ENCODE measurements at regions not wholly inside any gene's neighbourhood (a gene's known extent, or its start where the extent isn't known, plus 50 kb on each side); places are given as distances from the start of the nearest gene placed in this dataset.
"Not testable (repeated sequence)": the region's sequence is repeated elsewhere in the genome, so short reads cannot be mapped to it uniquely, and the experiment has no call there.

DNA sequence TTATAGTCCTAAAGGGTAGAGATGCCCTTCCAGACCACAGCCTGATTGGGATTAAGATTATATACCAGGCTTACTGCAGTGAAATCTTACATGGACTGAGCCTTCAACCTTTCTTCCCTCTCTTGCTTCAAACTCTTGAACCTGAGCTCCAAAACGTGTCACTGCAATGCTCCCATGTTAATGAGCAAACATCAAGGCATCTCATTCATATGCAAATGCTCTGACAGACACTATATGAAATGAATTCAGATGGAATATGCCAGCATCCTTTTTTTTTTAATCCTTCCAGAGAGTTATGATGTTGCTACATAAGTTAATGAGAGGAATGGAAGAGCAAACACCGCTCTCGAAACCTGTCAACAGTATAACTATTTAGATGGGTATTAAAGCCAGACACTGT lies 611.9 kb upstream of the CDH11 start:
- no peak for DNase-seq (ENCODE audit: low read depth in 2 of 2)

GRCh38 chr16:65731833-65732232 lies 610.0 kb upstream of the CDH11 start:
- DNase-seq (ENCODE audit: low read depth in 2 of 2) = no peak

DNA sequence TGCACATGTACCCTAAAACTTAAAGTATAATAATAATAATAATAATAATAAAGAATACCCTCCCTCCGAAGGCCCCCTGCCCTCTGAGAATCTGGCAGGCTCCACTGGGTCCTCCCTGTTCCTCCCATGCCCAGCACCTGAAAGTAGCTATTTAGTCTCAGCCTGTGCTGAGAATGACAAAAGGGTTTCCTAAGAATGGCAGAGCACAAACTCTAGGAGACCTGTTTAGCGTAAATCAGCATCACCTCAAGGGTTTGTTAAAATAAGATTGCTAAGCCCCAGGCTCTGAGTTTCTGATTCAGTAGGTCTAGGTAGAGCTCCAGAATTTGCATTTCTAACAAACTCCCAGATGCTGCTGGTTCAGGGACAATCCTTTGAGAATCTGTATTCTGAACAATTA lies 606.8 kb upstream of the CDH11 start:
- DNase-seq (ENCODE audit: low read depth in 2 of 2) = no peak

- no peak for DNase-seq (ENCODE audit: low read depth in 2 of 2)
These were observed 606.3 kb upstream of the CDH11 start for GRCh38 chr16:65728167-65728566.

DNA sequence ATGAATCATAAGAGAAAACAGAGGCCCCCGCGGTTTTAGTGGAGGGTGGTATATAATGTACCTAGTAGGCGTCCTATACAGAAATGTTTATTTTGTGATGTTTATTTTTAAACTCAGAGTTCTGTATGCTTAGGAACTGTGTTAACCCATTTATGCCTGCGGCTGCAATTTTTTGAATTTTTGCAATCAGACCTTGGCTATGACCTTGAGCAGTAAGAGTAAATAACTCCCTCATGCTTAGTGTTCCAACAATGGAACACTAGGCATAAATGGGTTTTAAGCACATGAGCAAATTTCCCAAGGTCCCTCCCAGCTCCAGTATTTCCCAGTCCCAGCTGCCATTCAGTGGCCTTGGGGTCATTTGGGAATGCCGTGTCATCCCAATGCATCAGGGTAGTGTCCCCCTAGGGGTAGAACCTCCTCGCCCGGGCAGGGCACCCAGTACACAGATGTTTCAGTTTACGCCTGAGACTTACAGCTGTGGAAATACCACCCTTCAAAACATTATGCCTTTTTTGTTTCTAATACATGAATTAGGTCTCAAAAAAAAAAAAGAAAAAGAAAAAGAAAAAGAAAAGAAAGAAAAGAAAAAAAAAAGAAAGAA lies 605.8 kb upstream of the CDH11 start:
- DNase-seq (ENCODE audit: low read depth in 2 of 2) = no peak

GRCh38 chr16:65725156-65725845 lies 603.4 kb upstream of the CDH11 start:
- no peak for DNase-seq (ENCODE audit: low read depth in 2 of 2)

- no peak for DNase-seq (ENCODE audit: low read depth in 2 of 2)
These were observed 600.6 kb upstream of the CDH11 start for GRCh38 chr16:65722429-65722828.

GRCh38 chr16:65717846-65718245 lies 596.0 kb upstream of the CDH11 start:
- DNase-seq (ENCODE audit: low read depth in 2 of 2) = no peak

- DNase-seq (ENCODE audit: low read depth in 2 of 2) = no peak
These were observed 595.2 kb upstream of the CDH11 start for GRCh38 chr16:65716737-65717700.

DNA sequence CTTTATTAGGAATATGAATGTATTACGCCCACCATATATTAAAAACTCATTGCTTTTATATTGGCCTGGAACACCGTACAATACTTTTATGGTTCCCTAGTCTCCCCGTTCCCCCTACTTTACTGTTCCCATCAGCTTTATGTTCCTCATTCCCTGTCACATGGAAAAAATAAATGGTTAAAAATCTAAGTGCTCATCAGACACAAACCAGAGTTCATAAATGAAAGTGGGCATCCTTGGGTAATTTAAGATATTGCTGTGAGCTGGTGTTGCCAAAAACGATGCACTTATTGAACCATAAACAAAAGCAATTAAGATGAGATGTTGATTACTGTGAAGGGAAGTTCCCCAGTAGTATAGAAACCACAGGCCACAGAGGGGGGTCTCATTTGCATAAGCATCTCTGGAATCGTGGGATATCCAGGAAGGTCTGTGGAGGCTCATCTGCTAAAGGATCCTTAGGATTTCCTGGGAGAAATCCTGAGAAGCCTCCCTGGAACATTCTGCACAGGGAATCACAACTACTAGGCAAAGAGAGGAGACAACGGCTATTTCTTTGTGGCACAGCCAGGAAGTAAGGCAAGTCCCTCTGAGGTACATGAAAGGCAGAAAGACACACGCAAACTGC lies 591.4 kb upstream of the CDH11 start:
- no peak for DNase-seq (ENCODE audit: low read depth in 2 of 2)

DNA sequence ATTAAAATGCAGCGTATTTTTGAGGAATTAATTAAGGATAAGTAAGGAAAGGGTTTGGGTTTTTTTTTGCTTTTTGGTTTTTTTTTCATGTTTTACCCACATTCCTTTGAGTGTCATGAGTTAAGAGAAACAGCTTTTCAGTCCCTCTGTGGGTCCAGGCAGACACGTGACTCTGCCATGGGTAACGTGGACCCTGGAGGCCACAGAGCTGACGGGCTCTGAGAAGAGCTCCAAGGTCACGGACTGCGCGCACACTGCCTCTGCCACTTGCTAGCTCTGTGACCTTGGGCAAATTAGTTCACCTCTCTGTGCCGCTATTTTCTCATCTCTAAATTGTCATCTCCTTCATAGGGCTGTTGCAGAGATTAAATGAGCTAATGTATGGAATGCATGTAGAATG lies 588.2 kb upstream of the CDH11 start:
- DNase-seq (ENCODE audit: low read depth in 2 of 2) = no peak

- no peak for DNase-seq (ENCODE audit: low read depth in 2 of 2)
These were observed 583.0 kb upstream of the CDH11 start for GRCh38 chr16:65704866-65705265.

DNA sequence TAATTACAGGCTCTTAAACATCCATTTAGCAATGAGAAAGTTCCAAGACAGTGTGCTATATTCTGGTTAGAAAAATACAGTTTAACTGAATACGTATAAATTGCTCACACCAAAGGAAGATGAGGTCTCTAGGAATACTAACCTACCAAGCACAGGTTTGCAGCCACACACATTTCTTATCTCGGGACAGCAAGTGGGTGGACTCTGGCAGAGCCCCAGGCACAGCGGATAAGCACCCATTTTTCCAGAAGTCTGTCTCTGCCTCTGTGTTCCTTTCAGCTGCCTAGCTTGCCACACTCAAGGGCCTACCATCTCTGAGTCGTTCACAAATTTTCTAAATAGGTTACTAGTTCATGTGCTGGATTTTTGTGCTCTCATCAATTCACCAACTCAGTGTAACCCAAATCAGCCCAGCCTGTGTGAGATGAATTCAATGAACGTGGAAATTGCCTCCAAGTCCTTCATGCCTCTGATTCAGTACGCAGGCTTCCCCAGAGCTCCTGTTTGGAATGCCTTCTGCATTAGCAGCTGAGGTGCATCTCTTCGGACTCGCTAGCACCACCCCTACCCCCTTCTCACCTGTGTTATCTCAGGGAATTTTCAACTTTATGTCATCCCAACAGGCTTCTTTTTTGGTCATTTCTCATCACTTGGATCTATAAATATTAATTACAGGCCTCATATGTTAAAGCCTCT lies 581.0 kb upstream of the CDH11 start:
- no peak for DNase-seq (ENCODE audit: low read depth in 2 of 2)

GRCh38 chr16:65700596-65700995 lies 578.7 kb upstream of the CDH11 start:
- DNase-seq (ENCODE audit: low read depth in 2 of 2) = no peak

GRCh38 chr16:65698791-65699321 lies 577.0 kb upstream of the CDH11 start:
- DNase-seq (ENCODE audit: low read depth in 2 of 2) = no peak

- no peak for DNase-seq (ENCODE audit: low read depth in 2 of 2)
These were observed 575.7 kb upstream of the CDH11 start for GRCh38 chr16:65697521-65697920.

GRCh38 chr16:65697065-65697464 lies 575.2 kb upstream of the CDH11 start:
- no peak for DNase-seq (ENCODE audit: low read depth in 2 of 2)

- not testable (repeated sequence) for DNase-seq (ENCODE audit: low read depth in 2 of 2)
These were observed 570.0 kb upstream of the CDH11 start for GRCh38 chr16:65691846-65692245.

GRCh38 chr16:65689726-65690125 lies 567.9 kb upstream of the CDH11 start:
- no peak for DNase-seq (ENCODE audit: low read depth in 2 of 2)

DNA sequence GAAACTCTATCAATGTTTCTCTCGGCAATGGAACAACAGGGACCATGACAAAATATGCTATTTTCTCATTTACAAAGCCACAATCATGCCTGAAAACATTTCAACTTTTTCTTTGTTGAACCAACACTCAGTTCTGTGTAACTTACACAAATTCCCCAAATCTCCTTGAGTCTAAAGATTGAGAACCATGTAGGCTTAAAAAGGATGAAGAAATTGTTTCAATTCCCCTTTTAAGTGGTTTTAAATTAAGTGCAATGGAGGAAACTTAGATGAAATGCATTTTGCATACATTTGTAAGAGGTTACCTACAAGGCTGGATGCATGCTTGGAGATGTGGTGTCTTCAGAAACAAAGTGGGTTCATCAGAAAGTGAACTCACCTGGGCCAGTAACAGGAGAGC lies 566.4 kb upstream of the CDH11 start:
- no peak for DNase-seq (ENCODE audit: low read depth in 2 of 2)

GRCh38 chr16:65684230-65684629 lies 562.4 kb upstream of the CDH11 start:
- DNase-seq (ENCODE audit: low read depth in 2 of 2) = no peak
